Choroid plexus epithelial cell (primary cell): ENCODE measurements at regions not wholly inside any gene's neighbourhood (a gene's known extent, or its start where the extent isn't known, plus 50 kb on each side); places are given as distances from the start of the nearest gene placed in this dataset.

Experiments
- DNase-seq: peaks from one replicate; pipeline ENCODE4 v3.0.0-alpha.2; 2010; ENCODE audit warnings: low read depth
- H3K4me3 ChIP-seq: 2 replicates; pipeline ENCODE4 v1.5.1; 2011; ENCODE audit warnings: low read depth, mild to moderate bottlenecking, control low read depth, low read length, moderate library complexity
- TF ChIP-seq, protein P1 (sequence below): conservative IDR thresholded peaks from 2 replicates; pipeline ENCODE4 v1.5.1; 2011; ENCODE audit warnings: low read depth, mild to moderate bottlenecking, control low read depth, inconsistent platforms, low read length, moderate library complexity

DNA sequence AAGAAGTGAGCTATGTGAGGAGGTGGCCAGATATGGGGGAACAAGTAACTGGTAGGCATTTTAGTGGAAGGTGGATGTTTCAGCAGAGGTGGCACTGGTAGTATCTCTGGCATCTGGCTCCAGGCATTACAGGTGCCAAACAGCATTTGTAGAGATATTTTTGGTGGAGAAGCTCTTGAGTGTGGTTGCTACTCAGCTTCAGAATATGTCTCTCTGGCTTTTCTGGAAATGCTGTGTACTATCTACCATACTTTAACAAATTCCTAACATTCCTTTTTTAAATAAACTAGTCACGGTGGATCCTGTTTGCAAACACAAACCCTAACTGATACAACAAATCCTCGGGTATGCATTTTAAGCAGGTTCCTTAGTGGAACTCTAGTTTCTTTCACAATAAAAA, 128.0 kb downstream of the BARX2 start:
- no peak for DNase-seq
- TF ChIP-seq, protein P1, sequence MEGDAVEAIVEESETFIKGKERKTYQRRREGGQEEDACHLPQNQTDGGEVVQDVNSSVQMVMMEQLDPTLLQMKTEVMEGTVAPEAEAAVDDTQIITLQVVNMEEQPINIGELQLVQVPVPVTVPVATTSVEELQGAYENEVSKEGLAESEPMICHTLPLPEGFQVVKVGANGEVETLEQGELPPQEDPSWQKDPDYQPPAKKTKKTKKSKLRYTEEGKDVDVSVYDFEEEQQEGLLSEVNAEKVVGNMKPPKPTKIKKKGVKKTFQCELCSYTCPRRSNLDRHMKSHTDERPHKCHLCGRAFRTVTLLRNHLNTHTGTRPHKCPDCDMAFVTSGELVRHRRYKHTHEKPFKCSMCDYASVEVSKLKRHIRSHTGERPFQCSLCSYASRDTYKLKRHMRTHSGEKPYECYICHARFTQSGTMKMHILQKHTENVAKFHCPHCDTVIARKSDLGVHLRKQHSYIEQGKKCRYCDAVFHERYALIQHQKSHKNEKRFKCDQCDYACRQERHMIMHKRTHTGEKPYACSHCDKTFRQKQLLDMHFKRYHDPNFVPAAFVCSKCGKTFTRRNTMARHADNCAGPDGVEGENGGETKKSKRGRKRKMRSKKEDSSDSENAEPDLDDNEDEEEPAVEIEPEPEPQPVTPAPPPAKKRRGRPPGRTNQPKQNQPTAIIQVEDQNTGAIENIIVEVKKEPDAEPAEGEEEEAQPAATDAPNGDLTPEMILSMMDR: no peak
- H3K4me3 ChIP-seq: no peak overlapping the region

DNA sequence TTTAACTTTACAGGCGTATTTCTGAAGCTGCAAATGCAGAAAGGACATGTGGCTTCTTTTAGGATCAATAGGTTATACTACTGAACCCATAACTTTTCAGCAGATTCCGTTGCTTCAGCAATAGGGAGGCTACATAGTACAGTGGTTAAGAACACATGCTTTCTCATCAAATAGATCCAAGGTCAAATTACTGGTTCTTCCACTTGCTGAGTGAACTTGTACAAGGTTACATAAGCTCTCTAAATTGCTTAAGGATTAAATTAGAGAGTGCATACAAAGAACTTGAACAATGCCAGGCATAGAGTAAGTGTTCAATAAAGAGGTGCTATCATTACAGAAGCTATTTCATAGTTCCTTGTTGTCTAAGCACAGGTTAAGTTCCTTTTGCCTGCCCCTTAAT, 129.6 kb downstream of the BARX2 start:
- no peak overlapping the region for H3K4me3 ChIP-seq
- TF ChIP-seq, protein P1: no peak
- no peak for DNase-seq

DNA sequence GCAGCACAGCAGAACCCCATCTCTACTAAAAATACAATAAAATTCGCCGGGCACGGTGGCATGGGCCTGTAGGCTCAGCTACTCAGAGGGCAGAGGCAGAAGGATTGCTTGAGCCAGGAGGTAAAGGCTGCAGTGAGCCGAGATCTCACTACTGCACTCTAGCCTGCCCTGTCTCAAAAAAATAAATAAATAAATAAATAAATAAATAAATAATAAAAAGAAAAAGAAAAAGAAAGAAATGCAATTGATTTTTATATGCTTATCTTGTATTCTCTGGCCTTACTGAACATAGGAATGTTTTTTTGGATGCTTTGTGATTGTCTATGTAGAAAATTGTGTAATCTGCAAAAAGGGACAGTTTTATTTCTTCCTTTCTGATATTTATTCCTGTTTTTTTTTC, 132.5 kb downstream of the BARX2 start:
- TF ChIP-seq, protein P1: no peak
- H3K4me3 ChIP-seq: no peak overlapping the region
- DNase-seq: no peak

DNA sequence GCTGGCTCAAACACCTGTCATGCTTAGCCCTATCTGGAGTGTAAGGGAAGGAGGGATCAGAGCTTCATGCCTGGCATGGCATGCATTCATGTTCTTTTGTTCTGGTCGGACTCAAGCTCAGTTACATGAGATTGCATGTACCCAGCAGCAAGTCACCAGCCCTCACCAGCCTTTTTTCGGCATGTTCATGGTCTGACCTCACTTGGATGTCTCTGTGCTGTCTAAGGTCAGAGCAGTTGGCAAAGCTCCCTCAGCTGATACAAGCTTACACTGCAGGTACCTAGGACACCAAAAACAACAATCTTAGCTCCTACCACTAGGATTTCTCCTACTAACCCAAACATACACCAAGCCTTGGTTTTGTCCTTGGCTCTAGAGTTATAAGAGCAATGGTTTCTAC, 152.6 kb downstream of the BARX2 start:
- no peak overlapping the region for H3K4me3 ChIP-seq
- DNase-seq: no peak
- TF ChIP-seq, protein P1: no peak

DNA sequence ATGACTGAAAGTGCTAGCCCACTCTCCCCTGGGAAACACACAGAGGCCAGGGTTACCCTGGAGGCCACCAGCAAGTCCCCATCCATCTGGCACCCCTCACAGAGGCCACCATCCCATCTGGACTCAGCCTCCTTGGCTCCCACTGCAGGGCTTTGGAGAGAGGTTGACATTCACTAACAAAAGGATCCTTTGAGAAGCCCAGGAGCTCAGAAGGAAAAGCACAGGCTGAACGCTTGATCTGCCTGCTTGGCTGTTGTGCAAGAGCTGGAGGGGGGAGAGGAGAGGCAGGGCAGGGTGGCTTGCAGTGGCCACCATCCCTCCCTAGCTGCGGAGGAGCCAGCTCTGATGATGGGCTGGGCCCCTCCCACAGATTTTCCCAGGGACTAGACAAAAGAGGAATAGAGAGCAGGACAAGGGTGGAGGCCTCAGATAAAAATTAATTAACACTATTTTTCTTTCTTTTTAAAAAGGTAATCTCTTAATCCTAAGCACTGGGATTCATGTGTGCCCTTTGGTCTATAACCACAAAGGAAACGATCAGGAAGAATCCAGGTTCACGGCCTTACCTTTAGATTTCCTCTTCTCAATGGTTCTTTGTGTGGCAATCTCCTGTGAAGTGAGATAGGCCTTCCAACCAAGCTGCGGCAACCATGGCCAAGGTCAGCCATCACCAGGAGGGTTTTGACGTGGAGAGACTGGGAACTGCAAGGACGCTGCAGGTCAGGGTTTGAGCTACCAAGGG, 154.7 kb downstream of the BARX2 start:
- no peak overlapping the region for H3K4me3 ChIP-seq
- DNase-seq: no peak
- TF ChIP-seq, protein P1: no peak

DNA sequence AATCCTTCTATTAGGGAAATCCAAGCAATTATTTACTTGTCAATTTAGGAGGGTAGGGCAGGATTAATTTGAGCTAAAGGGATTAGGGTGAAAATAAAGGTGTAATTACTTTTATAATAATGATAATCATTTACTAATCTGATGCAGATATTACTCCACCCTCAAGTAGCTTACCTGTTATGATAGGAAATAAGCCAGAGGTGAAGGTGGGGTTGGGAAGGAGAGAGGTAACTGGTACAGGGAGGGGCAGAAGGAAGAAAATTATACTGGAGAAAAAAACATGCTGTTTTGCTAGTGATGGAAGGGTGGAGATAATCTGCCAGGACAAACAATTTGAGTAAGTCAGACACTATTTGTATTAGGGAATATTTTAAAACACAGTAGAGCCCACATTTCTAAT, 157.7 kb downstream of the BARX2 start:
- H3K4me3 ChIP-seq: no peak overlapping the region
- no peak for DNase-seq
- TF ChIP-seq, protein P1: no peak

DNA sequence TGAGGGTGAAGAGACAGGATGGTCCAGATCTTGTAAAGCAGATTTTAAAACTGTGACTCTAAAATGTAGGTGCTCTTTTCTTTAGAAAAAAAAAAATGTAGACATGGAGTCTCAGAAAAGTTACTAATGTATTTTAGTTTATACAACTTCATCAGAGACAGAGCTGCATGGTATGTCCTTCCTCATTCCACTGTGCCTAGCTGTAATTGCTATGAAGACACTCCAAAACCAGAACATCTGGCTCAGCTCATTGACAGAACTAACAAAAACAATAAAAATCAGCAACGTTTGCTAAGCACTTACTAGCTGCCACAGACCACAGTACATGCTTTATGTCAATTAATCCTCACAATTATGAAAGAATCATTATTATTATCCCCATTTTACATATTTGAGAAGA, 160.7 kb downstream of the BARX2 start:
- TF ChIP-seq, protein P1: no peak
- H3K4me3 ChIP-seq: no peak overlapping the region
- no peak for DNase-seq
